GM23248 (cell line): ENCODE measurements at regions not wholly inside any gene's neighbourhood (a gene's known extent, or its start where the extent isn't known, plus 50 kb on each side); places are given as distances from the start of the nearest gene placed in this dataset.

Source experiments
- DNase-seq: peaks from one replicate; pipeline ENCODE4 v3.0.0-alpha.2; 2015
- H2AFZ ChIP-seq: fragments of 200-600 bp; sonication (generic); 2 replicates; pipeline ENCODE4 v1.6.1; 2016; ENCODE audit warnings: antibody characterized with exemption
- H3F3A ChIP-seq: fragments of 200-600 bp; sonication (generic); 2 replicates; pipeline ENCODE4 v1.6.1; 2016; ENCODE audit warnings: mild to moderate bottlenecking, antibody characterized with exemption, mixed run types; ENCODE audit not compliant: insufficient read depth
- H3K27ac ChIP-seq: fragments of 200-600 bp; sonication (generic); 2 replicates; pipeline ENCODE4 v1.5.1; 2016; ENCODE audit warnings: mild to moderate bottlenecking
- H3K27me3 ChIP-seq: fragments of 200-600 bp; sonication (generic); replicated peaks from 2 replicates; pipeline ENCODE4 v1.6.1; 2016; ENCODE audit warnings: mild to moderate bottlenecking; ENCODE audit not compliant: insufficient read depth
- H3K36me3 ChIP-seq: fragments of 200-600 bp; sonication (generic); 2 replicates; pipeline ENCODE4 v1.6.1; 2016; ENCODE audit warnings: low read depth, mild to moderate bottlenecking
- H3K4me1 ChIP-seq: fragments of 200-600 bp; sonication (generic); 2 replicates; pipeline ENCODE4 v1.6.1; 2016; ENCODE audit warnings: mild to moderate bottlenecking; ENCODE audit not compliant: insufficient read depth
- H3K4me2 ChIP-seq: fragments of 200-600 bp; sonication (generic); one replicate; pipeline ENCODE4 v1.6.1; 2016; ENCODE audit warnings: mild to moderate bottlenecking; ENCODE audit not compliant: unreplicated experiment
- H3K4me3 ChIP-seq: fragments of 200-600 bp; sonication (generic); 2 replicates; pipeline ENCODE4 v1.5.1; 2016; ENCODE audit warnings: mild to moderate bottlenecking
- H3K79me2 ChIP-seq: fragments of 200-600 bp; sonication (generic); 2 replicates; pipeline ENCODE4 v1.6.1; 2016; ENCODE audit warnings: mild to moderate bottlenecking; ENCODE audit not compliant: insufficient read depth
- H3K9ac ChIP-seq: fragments of 200-600 bp; sonication (generic); 2 replicates; pipeline ENCODE4 v1.6.1; 2016; ENCODE audit warnings: mild to moderate bottlenecking
- H3K9me2 ChIP-seq: fragments of 200-600 bp; sonication (generic); 2 replicates; pipeline ENCODE4 v1.6.1; 2016; ENCODE audit warnings: mixed run types, mild to moderate bottlenecking, moderate library complexity; ENCODE audit not compliant: insufficient read depth
- H3K9me3 ChIP-seq: fragments of 200-600 bp; sonication (generic); one replicate; pipeline ENCODE4 v1.6.1; 2017; ENCODE audit warnings: low read depth
- H4K20me1 ChIP-seq: fragments of 200-600 bp; sonication (generic); 2 replicates; pipeline ENCODE4 v1.6.0; 2016; ENCODE audit not compliant: insufficient read depth
- EZH2 ChIP-seq: fragments of 200-600 bp; sonication (generic); IDR thresholded peaks from 2 replicates; pipeline ENCODE4 v1.6.1; 2018; ENCODE audit warnings: antibody characterized with exemption, mild to moderate bottlenecking; ENCODE audit not compliant: insufficient read depth, poor library complexity, severe bottlenecking
- EZH2phosphoT487 ChIP-seq: fragments of 200-600 bp; sonication (generic); IDR thresholded peaks from 2 replicates; pipeline ENCODE4 v1.6.1; 2018; ENCODE audit warnings: antibody characterized with exemption, moderate library complexity, mild to moderate bottlenecking, low read depth; ENCODE audit not compliant: insufficient read depth
- WGBS, 2 experiments: methylation state at CpG; one replicate each; pipeline ENCODE4 v1.1.6; 2015 to 2017; ENCODE audit warnings: low lambda C conversion rate in 2 of 2, low coverage in 1 of 2; ENCODE audit errors: missing lambda C conversion rate in 2 of 2; 5-methylcytosine and 5-hydroxymethylcytosine counted together
- in situ Hi-C: fragments of 300-500 bp; cut with MboI; formaldehyde crosslinking; loops from 2 replicates; pipeline ENCODE4 v1.15.0; 2020

- H4K20me1 ChIP-seq = no peaks in the 10 kb centered on the region
- in situ Hi-C loops = no loop called here
- no peaks in the 10 kb centered on the region for H3F3A ChIP-seq
Measured at GRCh38 chr18:4823091-4823490, 368.0 kb upstream of the DLGAP1 start.

DNA sequence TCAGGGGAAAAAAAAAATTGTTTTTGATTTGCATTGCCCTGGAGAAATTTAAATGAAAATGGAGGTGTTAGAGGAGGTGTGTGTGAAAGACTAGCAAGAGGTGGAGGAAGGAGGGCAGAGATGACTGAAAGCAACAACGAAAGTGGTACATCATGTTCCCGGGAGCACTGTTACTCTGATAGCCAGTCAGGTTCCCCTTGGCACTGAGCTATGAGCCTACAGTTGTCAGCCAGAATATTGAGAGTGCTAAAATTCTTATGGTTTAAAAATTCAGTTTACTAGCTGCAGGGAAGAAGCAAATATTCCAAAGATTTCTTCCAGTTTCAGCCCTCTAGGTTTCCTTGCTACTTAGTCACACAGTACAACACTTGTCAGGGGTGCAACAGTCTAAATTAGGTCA, 366.7 kb upstream of the DLGAP1 start:
- in situ Hi-C loops = no loop called here
- 21 to 26% methylated on average over 2 of the region's 2 CpGs for WGBS, 2 experiments

More at GRCh38 chr18:4823091-4823490, 368.0 kb upstream of the DLGAP1 start:
- Histone ChIP-seq H3K4me3 (no peak overlapping the region), H3K27ac (no peak overlapping the region), H3K36me3 (no peaks in the 10 kb centered on the region), H3K9ac (no peak overlapping the region), H3K27me3 (no peaks in the 10 kb centered on the region), H3K9me3 (no peaks in the 10 kb centered on the region), H2AFZ (no peak overlapping the region), H3K9me2 (no peaks in the 10 kb centered on the region), H3K4me2 (no peak overlapping the region), H3K4me1 (no peaks in the 10 kb centered on the region), H3K79me2 (no peaks in the 10 kb centered on the region)
- no peak for DNase-seq
- 9 to 12% methylated on average over 2 to 3 of the region's 3 CpGs for WGBS, 2 experiments
- TF ChIP-seq EZH2 = no peak
- no peak for TF ChIP-seq EZH2phosphoT487

GRCh38 chr18:4817665-4818064, 362.6 kb upstream of the DLGAP1 start:
- DNase-seq = no peak
- no peak overlapping the region for H3K4me3 ChIP-seq
- H2AFZ ChIP-seq = no peak overlapping the region
- no peaks in the 10 kb centered on the region for H3K27me3 ChIP-seq
- H3K9ac ChIP-seq = no peak overlapping the region
- no peaks in the 10 kb centered on the region for H4K20me1 ChIP-seq
- no peaks in the 10 kb centered on the region for H3K79me2 ChIP-seq
- 4 to 9% methylated on average over 1 of the region's 1 CpG for WGBS, 2 experiments
- H3K4me2 ChIP-seq = no peak overlapping the region
- no peaks in the 10 kb centered on the region for H3K36me3 ChIP-seq
- no peaks in the 10 kb centered on the region for H3F3A ChIP-seq
- in situ Hi-C loops = no loop called here
- TF ChIP-seq EZH2phosphoT487 = no peak
- TF ChIP-seq EZH2 = no peak
- H3K9me3 ChIP-seq = no peaks in the 10 kb centered on the region
- no peak overlapping the region for H3K27ac ChIP-seq
- H3K4me1 ChIP-seq = no peaks in the 10 kb centered on the region
- no peaks in the 10 kb centered on the region for H3K9me2 ChIP-seq

More for the DNA sequence above, 366.7 kb upstream of the DLGAP1 start:
- TF ChIP-seq EZH2 = no peak
- TF ChIP-seq EZH2phosphoT487 = no peak
- Histone ChIP-seq H3K27me3 (no peaks in the 10 kb centered on the region), H3K36me3 (no peaks in the 10 kb centered on the region), H3K27ac (no peak overlapping the region), H3F3A (no peaks in the 10 kb centered on the region), H4K20me1 (no peaks in the 10 kb centered on the region), H3K9me3 (no peaks in the 10 kb centered on the region), H3K79me2 (no peaks in the 10 kb centered on the region), H2AFZ (no peak overlapping the region), H3K4me2 (no peak overlapping the region), H3K4me1 (no peaks in the 10 kb centered on the region), H3K9ac (no peak overlapping the region), H3K9me2 (no peaks in the 10 kb centered on the region), H3K4me3 (no peak overlapping the region)
- DNase-seq = no peak

DNA sequence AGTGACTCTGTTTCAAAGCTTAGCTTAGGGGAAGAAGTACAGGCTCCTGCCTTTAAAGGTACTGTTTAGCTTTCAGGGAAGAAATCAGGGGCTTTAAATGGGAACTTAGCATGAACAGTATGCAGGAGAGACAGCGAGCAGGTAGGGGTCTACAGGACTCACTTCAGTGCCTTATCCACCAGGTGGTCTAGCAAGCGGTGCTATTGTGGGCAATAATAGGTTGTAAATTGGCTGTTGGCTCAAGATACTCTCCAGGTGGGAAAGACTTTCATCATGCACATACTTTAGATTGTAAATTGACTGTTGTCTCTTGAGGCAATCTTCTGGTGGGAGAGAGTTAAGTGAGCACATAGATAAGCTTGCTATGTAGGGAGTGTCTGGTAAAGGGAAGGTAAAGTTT, 358.6 kb upstream of the DLGAP1 start:
- no peaks in the 10 kb centered on the region for H3K9me2 ChIP-seq
- 6 to 8% methylated on average over 2 of the region's 2 CpGs for WGBS, 2 experiments

GRCh38 chr18:4808891-4809290, 353.8 kb upstream of the DLGAP1 start:
- Histone ChIP-seq H3K9ac (no peak overlapping the region), H3K36me3 (no peaks in the 10 kb centered on the region), H4K20me1 (no peaks in the 10 kb centered on the region), H3K4me1 (no peaks in the 10 kb centered on the region), H3K79me2 (no peaks in the 10 kb centered on the region), H3K9me3 (no peaks in the 10 kb centered on the region), H3K27ac (no peak overlapping the region), H3K4me3 (no peak overlapping the region), H3K9me2 (no peaks in the 10 kb centered on the region), H3K4me2 (no peak overlapping the region), H3K27me3 (no peaks in the 10 kb centered on the region), H3F3A (no peaks in the 10 kb centered on the region), H2AFZ (no peak overlapping the region)
- DNase-seq = no peak
- in situ Hi-C loops = no loop called here
- WGBS, 2 experiments = 11 to 14% methylated on average over 3 of the region's 3 CpGs
- TF ChIP-seq EZH2phosphoT487 = no peak
- no peak for TF ChIP-seq EZH2

More for the DNA sequence above, 358.6 kb upstream of the DLGAP1 start:
- TF ChIP-seq EZH2phosphoT487 (no peak), EZH2 (no peak)
- H3K79me2 ChIP-seq = no peaks in the 10 kb centered on the region
- no peak overlapping the region for H2AFZ ChIP-seq
- no peak for DNase-seq
- no peaks in the 10 kb centered on the region for H3F3A ChIP-seq
- H3K9me3 ChIP-seq = no peaks in the 10 kb centered on the region
- in situ Hi-C loops = no loop called here
- no peak overlapping the region for H3K4me3 ChIP-seq
- H3K27me3 ChIP-seq = no peaks in the 10 kb centered on the region
- no peak overlapping the region for H3K27ac ChIP-seq
- H3K4me2 ChIP-seq = no peak overlapping the region
- no peaks in the 10 kb centered on the region for H3K36me3 ChIP-seq
- no peak overlapping the region for H3K9ac ChIP-seq
- no peaks in the 10 kb centered on the region for H3K4me1 ChIP-seq
- H4K20me1 ChIP-seq = no peaks in the 10 kb centered on the region
